GM12878 (cell line): ENCODE measurements at regions not wholly inside any gene's neighbourhood (a gene's known extent, or its start where the extent isn't known, plus 50 kb on each side); places are given as distances from the start of the nearest gene placed in this dataset.

Source experiments
- ATAC-seq: fragments of 200-7000 bp; cut with Tn5 transposase; 3 replicates; pipeline ENCODE4 v1.9.1; 2020; ENCODE audit warnings: mild to moderate bottlenecking, moderate library complexity
- BruUV-seq: library from RNA; stranded (reverse); fragments of 400-500 nt; replicated peaks from 2 replicates; lab custom pipeline; 2021; lab: Mats Ljungman, UMichigan
- CTCF ChIA-PET: fragments of 300-600 bp; sonication (Branson Sonifier 250); formaldehyde crosslinking; extraction: SDS; loops from one replicate; lab custom pipeline; 2021; ENCODE audit warnings: inconsistent platforms; lab: Yijun Ruan, JAX
- POLR2A ChIA-PET: fragments of 350-600 bp; formaldehyde crosslinking; extraction: SDS; loops from one replicate; lab custom pipeline; 2021; ENCODE audit warnings: inconsistent platforms; lab: Charles Lee
- RAD21 ChIA-PET: fragments of 300-600 bp; sonication (Branson Sonifier 250); formaldehyde crosslinking; loops from one replicate; lab custom pipeline; 2023; ENCODE audit warnings: antibody characterized with exemption; ENCODE audit not compliant: unreplicated experiment; lab: Charles Lee
- SMC1A ChIA-PET: fragments of 300-600 bp; sonication (Branson Sonifier 250); formaldehyde crosslinking; loops from one replicate; lab custom pipeline; 2023; ENCODE audit not compliant: unreplicated experiment, uncharacterized antibody; lab: Charles Lee
- DNase-seq: peaks from one replicate; pipeline ENCODE4 v3.0.0-alpha.2; 2011; ENCODE audit warnings: low read depth, low spot score
- FAIRE-seq: peaks from 3 replicates; lab custom pipeline; 2011; peaks lifted over from hg19 to GRCh38; lab: Jason Lieb, UNC
- H2AFZ ChIP-seq: 2 replicates; pipeline ENCODE4 v1.6.0; 2011; ENCODE audit warnings: low read depth, low read length, control low read depth; ENCODE audit not compliant: control insufficient read depth
- H3K27ac ChIP-seq: 2 replicates; pipeline ENCODE4 v1.5.1; 2011; ENCODE audit warnings: control low read depth; ENCODE audit not compliant: control insufficient read depth, insufficient read depth
- H3K27me3 ChIP-seq, 2 experiments: replicated peaks in 1 of 2; 2 replicates each; pipeline versions ENCODE4 v1.6.0 to v1.6.1; 2011; ENCODE audit warnings: low read length in 1 of 2; ENCODE audit not compliant: control insufficient read depth in 2 of 2, insufficient read depth in 2 of 2
- H3K36me3 ChIP-seq, 2 experiments: 2 replicates each; pipeline ENCODE4 v1.5.1; 2011; ENCODE audit warnings: low read length in 1 of 2; ENCODE audit not compliant: control insufficient read depth in 2 of 2, insufficient read depth in 2 of 2
- H3K4me1 ChIP-seq: 2 replicates; pipeline ENCODE4 v1.6.1; 2011; ENCODE audit warnings: mild to moderate bottlenecking, low read length, moderate library complexity, mixed read lengths; ENCODE audit not compliant: control insufficient read depth, insufficient read depth
- H3K4me2 ChIP-seq: 2 replicates; pipeline ENCODE4 v1.6.0; 2011; ENCODE audit warnings: control low read depth; ENCODE audit not compliant: control insufficient read depth, insufficient read depth
- H3K4me3 ChIP-seq: fragments of 200-600 bp; sonication (generic); 2 replicates; pipeline ENCODE4 v1.5.1; 2016
- H3K79me2 ChIP-seq: 2 replicates; pipeline ENCODE4 v1.6.0; 2011; ENCODE audit warnings: low read length; ENCODE audit not compliant: control insufficient read depth, insufficient read depth
- H3K9ac ChIP-seq: 2 replicates; pipeline ENCODE4 v1.8.0; 2011; ENCODE audit warnings: low read length, control low read depth, mixed read lengths; ENCODE audit not compliant: control insufficient read depth, insufficient read depth
- H3K9me3 ChIP-seq: replicated peaks from 3 replicates; pipeline ENCODE4 v1.5.1; 2011; ENCODE audit warnings: mild to moderate bottlenecking, low read length; ENCODE audit not compliant: control insufficient read depth, insufficient read depth
- H4K20me1 ChIP-seq: 2 replicates; pipeline ENCODE4 v1.6.0; 2011; ENCODE audit not compliant: control insufficient read depth, insufficient read depth
- ASH2L ChIP-seq: fragments of 300-600, 200-600 bp; sonication (generic); IDR thresholded peaks from 2 replicates; pipeline ENCODE4 v1.6.1; 2017; ENCODE audit warnings: low read depth, mild to moderate bottlenecking, borderline replicate concordance
- CBX5 ChIP-seq: sonication (generic); IDR thresholded peaks from 2 replicates; pipeline ENCODE4 v1.6.1; 2016; ENCODE audit warnings: low read depth, moderate library complexity, mild to moderate bottlenecking, inconsistent platforms
- SMAD1 ChIP-seq: fragments of 450-650 bp; IDR thresholded peaks from 2 replicates; pipeline ENCODE4 v1.6.1; 2018; ENCODE audit warnings: mild to moderate bottlenecking, low read depth; ENCODE audit not compliant: partially characterized antibody
- ZNF207 ChIP-seq: fragments of 450-650 bp; IDR thresholded peaks from 2 replicates; pipeline ENCODE4 v1.6.1; 2014; ENCODE audit warnings: antibody characterized with exemption, mild to moderate bottlenecking, borderline replicate concordance
- WGBS: methylation state at CpG from one replicate; pipeline ENCODE4 v1.1.6; 2016; ENCODE audit warnings: low lambda C conversion rate; ENCODE audit not compliant: insufficient replicate concordance, insufficient coverage; ENCODE audit errors: missing lambda C conversion rate; 5-methylcytosine and 5-hydroxymethylcytosine counted together
- in situ Hi-C: fragments of 300-500 bp; cut with MboI; formaldehyde crosslinking; loops from 9 replicates; pipeline ENCODE4 v1.14.3; 2018; ENCODE audit warnings: mixed read lengths
- intact Hi-C: fragments of 100-400 bp; cut with micrococcal nuclease; formaldehyde crosslinking; loops from one replicate; pipeline ENCODE4 v1.14.2; 2022; ENCODE audit not compliant: unreplicated experiment
- TF ChIP-seq, protein P1 (sequence below): fragments of 150-350 bp; IDR thresholded peaks from 2 replicates; pipeline ENCODE4 v1.6.1; 2016; ENCODE audit warnings: low read depth, low read length
- TF ChIP-seq, protein P2 (sequence below): fragments of 450-650 bp; IDR thresholded peaks from 2 replicates; pipeline ENCODE4 v1.6.1; 2017; ENCODE audit warnings: mild to moderate bottlenecking, low read depth, inconsistent platforms; ENCODE audit not compliant: poor library complexity, severe bottlenecking
- TF ChIP-seq, protein P3 (sequence below): fragments of 450-650 bp; IDR thresholded peaks from 2 replicates; pipeline ENCODE4 v1.6.1; 2017; ENCODE audit warnings: mild to moderate bottlenecking, moderate library complexity
- TF ChIP-seq, protein P4 (sequence below): fragments of 450-650 bp; IDR thresholded peaks from 2 replicates; pipeline ENCODE4 v1.6.1; 2018; ENCODE audit warnings: mild to moderate bottlenecking, low read depth, moderate library complexity; ENCODE audit not compliant: partially characterized antibody
- TF ChIP-seq, protein P5 (sequence below): fragments of 450-650 bp; IDR thresholded peaks from 2 replicates; pipeline ENCODE4 v1.6.1; 2016; ENCODE audit warnings: mild to moderate bottlenecking

DNA sequence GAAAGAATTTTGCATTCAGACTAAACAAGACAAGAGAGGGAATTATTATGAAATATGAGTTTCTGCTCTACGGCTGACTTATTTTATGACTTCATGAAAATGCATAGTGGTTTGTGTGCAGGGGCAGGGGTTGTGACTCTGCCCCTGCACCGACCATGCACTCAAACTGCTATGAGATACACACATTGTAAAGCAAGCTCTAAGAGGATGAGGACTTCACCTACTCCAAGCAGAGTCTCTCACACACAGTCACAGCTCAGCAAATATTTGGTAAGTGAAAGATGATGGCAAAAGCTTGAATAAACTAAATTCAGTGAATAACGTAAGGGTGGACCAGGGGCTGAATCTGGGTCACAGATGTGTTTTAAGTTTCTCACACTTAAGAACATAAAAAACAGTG, 542.9 kb downstream of the PRELID2 start:
- no peak overlapping the region for H3K4me2 ChIP-seq
- SMC1A ChIA-PET, result no interaction called here
- H3K27me3 ChIP-seq, result no peaks in the 10 kb centered on the region
- no peak overlapping the region for H3K9ac ChIP-seq
- ATAC-seq (no peak), DNase-seq (no peak), FAIRE-seq (no peak)
- POLR2A ChIA-PET, result no interaction called here
- in situ Hi-C loops (no loop called here), intact Hi-C loops (no loop called here)
- H3K4me1 ChIP-seq, result no peaks in the 10 kb centered on the region
- no peak overlapping the region for H3K4me3 ChIP-seq
- BruUV-seq, result no TSS peak
- 19% methylated on average over 3 of the region's 3 CpGs for WGBS
- no peak overlapping the region for H2AFZ ChIP-seq
- no peaks in the 10 kb centered on the region for H3K9me3 ChIP-seq
- no peaks in the 10 kb centered on the region for H3K36me3 ChIP-seq
- H3K79me2 ChIP-seq, result no peaks in the 10 kb centered on the region
- CTCF ChIA-PET, result no interaction called here
- H3K27ac ChIP-seq, result no peak overlapping the region
- no peaks in the 10 kb centered on the region for H4K20me1 ChIP-seq
- RAD21 ChIA-PET, result interaction anchor here (1.5 kb wide), 1 partner anchor 11 kb away, joined by 4 read pairs; no protein-coding TSS in a partner anchor
- TF ChIP-seq, protein P1, sequence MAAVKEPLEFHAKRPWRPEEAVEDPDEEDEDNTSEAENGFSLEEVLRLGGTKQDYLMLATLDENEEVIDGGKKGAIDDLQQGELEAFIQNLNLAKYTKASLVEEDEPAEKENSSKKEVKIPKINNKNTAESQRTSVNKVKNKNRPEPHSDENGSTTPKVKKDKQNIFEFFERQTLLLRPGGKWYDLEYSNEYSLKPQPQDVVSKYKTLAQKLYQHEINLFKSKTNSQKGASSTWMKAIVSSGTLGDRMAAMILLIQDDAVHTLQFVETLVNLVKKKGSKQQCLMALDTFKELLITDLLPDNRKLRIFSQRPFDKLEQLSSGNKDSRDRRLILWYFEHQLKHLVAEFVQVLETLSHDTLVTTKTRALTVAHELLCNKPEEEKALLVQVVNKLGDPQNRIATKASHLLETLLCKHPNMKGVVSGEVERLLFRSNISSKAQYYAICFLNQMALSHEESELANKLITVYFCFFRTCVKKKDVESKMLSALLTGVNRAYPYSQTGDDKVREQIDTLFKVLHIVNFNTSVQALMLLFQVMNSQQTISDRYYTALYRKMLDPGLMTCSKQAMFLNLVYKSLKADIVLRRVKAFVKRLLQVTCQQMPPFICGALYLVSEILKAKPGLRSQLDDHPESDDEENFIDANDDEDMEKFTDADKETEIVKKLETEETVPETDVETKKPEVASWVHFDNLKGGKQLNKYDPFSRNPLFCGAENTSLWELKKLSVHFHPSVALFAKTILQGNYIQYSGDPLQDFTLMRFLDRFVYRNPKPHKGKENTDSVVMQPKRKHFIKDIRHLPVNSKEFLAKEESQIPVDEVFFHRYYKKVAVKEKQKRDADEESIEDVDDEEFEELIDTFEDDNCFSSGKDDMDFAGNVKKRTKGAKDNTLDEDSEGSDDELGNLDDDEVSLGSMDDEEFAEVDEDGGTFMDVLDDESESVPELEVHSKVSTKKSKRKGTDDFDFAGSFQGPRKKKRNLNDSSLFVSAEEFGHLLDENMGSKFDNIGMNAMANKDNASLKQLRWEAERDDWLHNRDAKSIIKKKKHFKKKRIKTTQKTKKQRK, result no peak
- TF ChIP-seq CBX5 (no peak), ZNF207 (no peak), ASH2L (no peak), SMAD1 (no peak)
- TF ChIP-seq, protein P2, sequence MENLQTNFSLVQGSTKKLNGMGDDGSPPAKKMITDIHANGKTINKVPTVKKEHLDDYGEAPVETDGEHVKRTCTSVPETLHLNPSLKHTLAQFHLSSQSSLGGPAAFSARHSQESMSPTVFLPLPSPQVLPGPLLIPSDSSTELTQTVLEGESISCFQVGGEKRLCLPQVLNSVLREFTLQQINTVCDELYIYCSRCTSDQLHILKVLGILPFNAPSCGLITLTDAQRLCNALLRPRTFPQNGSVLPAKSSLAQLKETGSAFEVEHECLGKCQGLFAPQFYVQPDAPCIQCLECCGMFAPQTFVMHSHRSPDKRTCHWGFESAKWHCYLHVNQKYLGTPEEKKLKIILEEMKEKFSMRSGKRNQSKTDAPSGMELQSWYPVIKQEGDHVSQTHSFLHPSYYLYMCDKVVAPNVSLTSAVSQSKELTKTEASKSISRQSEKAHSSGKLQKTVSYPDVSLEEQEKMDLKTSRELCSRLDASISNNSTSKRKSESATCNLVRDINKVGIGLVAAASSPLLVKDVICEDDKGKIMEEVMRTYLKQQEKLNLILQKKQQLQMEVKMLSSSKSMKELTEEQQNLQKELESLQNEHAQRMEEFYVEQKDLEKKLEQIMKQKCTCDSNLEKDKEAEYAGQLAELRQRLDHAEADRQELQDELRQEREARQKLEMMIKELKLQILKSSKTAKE, result no peak
- TF ChIP-seq, protein P3, sequence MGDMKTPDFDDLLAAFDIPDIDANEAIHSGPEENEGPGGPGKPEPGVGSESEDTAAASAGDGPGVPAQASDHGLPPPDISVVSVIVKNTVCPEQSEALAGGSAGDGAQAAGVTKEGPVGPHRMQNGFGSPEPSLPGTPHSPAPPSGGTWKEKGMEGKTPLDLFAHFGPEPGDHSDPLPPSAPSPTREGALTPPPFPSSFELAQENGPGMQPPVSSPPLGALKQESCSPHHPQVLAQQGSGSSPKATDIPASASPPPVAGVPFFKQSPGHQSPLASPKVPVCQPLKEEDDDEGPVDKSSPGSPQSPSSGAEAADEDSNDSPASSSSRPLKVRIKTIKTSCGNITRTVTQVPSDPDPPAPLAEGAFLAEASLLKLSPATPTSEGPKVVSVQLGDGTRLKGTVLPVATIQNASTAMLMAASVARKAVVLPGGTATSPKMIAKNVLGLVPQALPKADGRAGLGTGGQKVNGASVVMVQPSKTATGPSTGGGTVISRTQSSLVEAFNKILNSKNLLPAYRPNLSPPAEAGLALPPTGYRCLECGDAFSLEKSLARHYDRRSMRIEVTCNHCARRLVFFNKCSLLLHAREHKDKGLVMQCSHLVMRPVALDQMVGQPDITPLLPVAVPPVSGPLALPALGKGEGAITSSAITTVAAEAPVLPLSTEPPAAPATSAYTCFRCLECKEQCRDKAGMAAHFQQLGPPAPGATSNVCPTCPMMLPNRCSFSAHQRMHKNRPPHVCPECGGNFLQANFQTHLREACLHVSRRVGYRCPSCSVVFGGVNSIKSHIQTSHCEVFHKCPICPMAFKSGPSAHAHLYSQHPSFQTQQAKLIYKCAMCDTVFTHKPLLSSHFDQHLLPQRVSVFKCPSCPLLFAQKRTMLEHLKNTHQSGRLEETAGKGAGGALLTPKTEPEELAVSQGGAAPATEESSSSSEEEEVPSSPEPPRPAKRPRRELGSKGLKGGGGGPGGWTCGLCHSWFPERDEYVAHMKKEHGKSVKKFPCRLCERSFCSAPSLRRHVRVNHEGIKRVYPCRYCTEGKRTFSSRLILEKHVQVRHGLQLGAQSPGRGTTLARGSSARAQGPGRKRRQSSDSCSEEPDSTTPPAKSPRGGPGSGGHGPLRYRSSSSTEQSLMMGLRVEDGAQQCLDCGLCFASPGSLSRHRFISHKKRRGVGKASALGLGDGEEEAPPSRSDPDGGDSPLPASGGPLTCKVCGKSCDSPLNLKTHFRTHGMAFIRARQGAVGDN, result no peak
- TF ChIP-seq, protein P4, sequence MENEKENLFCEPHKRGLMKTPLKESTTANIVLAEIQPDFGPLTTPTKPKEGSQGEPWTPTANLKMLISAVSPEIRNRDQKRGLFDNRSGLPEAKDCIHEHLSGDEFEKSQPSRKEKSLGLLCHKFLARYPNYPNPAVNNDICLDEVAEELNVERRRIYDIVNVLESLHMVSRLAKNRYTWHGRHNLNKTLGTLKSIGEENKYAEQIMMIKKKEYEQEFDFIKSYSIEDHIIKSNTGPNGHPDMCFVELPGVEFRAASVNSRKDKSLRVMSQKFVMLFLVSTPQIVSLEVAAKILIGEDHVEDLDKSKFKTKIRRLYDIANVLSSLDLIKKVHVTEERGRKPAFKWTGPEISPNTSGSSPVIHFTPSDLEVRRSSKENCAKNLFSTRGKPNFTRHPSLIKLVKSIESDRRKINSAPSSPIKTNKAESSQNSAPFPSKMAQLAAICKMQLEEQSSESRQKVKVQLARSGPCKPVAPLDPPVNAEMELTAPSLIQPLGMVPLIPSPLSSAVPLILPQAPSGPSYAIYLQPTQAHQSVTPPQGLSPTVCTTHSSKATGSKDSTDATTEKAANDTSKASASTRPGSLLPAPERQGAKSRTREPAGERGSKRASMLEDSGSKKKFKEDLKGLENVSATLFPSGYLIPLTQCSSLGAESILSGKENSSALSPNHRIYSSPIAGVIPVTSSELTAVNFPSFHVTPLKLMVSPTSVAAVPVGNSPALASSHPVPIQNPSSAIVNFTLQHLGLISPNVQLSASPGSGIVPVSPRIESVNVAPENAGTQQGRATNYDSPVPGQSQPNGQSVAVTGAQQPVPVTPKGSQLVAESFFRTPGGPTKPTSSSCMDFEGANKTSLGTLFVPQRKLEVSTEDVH, result no peak
- TF ChIP-seq, protein P5, sequence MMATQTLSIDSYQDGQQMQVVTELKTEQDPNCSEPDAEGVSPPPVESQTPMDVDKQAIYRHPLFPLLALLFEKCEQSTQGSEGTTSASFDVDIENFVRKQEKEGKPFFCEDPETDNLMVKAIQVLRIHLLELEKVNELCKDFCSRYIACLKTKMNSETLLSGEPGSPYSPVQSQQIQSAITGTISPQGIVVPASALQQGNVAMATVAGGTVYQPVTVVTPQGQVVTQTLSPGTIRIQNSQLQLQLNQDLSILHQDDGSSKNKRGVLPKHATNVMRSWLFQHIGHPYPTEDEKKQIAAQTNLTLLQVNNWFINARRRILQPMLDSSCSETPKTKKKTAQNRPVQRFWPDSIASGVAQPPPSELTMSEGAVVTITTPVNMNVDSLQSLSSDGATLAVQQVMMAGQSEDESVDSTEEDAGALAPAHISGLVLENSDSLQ, result no peak
